ENCODE measurements at regions not wholly inside any gene's neighbourhood (a gene's known extent, or its start where the extent isn't known, plus 50 kb on each side); places are given as distances from the start of the nearest gene placed in this dataset.
A peak's percentile ranks its signal among the peaks of the same experiment; 100 is the strongest.

DNA sequence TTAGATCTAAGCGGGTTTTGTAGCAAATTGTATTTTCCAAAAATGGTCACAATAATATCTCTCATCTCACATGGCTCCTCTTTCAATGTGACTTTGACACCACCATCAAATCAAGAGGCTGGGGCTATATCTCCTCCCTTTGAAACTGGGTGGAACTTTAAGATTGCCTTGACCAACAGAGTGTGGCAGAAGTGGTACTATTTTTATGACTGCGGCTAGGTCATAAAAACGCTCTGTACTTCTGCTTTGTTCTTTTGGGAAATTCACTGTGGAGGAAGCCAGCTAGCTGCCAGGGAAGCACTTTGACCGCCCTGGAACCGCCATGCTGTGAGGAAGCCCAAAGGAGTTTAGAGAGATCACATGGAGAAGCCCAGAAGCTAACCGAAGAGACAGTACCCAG lies 50.7 kb upstream of the ACOT11 start:
- peaks cover 46% of the 10 kb centered on the region for H3K27me3 Mint-ChIP-seq
- peaks cover 10% of the 10 kb centered on the region for H3K4me1 Mint-ChIP-seq (ENCODE audit: low read depth)
- H3K4me3 Mint-ChIP-seq: no peak overlapping the region
- H3K27ac Mint-ChIP-seq: no peak overlapping the region
- H3K9me3 Mint-ChIP-seq: no peaks in the 10 kb centered on the region
- no peaks in the 10 kb centered on the region for H3K36me3 Mint-ChIP-seq (ENCODE audit: low read depth)
- no peak for DNase-seq

DNA sequence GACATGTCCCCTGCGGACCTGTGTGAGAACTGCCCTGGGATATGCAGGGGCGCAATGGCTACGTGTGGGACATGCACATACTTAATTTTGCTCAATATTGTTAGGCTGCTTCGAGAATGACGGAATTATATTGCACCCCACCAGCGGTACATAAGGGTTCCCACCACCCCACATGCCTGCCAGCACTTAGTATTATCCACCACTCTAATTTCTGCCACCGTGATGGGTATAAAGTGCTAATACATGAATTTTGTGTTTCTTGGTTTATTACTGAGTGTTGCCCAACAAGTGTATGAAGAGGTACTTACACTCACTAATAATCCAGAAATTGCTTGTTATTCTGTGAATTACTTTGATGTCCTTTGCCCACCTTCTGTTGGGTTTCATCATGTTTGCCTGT lies 52.1 kb upstream of the ACOT11 start:
- H3K4me3 Mint-ChIP-seq: no peak overlapping the region
- H3K36me3 Mint-ChIP-seq (ENCODE audit: low read depth): no peaks in the 10 kb centered on the region
- H3K27me3 Mint-ChIP-seq: peaks cover 36% of the 10 kb centered on the region
- H3K27ac Mint-ChIP-seq: no peak overlapping the region
- H3K9me3 Mint-ChIP-seq: no peaks in the 10 kb centered on the region
- H3K4me1 Mint-ChIP-seq (ENCODE audit: low read depth): peaks cover 10% of the 10 kb centered on the region
- no peak for DNase-seq

DNA sequence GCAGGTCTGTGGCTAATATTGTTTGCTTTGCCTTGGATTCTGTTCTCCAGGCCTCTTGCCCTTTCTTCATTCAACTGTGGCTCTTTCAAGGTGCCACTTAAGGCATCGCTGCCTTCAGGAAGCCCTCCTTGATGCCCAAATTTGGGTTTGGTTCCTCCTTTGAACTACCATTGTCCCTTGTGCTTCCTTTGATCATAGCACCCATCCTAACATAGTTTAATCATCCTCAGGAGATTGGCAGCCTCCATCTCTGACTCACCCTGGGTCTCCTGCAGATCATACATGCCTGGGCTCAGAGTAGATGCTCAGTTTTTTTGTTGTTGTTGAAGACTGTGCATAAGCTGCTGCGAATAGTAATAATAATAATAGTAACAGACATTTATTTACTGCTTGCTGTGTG lies 54.4 kb upstream of the ACOT11 start:
- Mint-ChIP-seq H3K9me3 (no peaks in the 10 kb centered on the region), H3K4me1 (ENCODE audit: low read depth) (peaks cover 14% of the 10 kb centered on the region), H3K36me3 (ENCODE audit: low read depth) (no peaks in the 10 kb centered on the region), H3K27me3 (peaks cover 29% of the 10 kb centered on the region), H3K4me3 (no peak overlapping the region), H3K27ac (no peak overlapping the region)
- DNase-seq: no peak

- no peaks in the 10 kb centered on the region for H3K36me3 Mint-ChIP-seq (ENCODE audit: low read depth)
- H3K4me3 Mint-ChIP-seq: no peak overlapping the region
- peaks cover 11% of the 10 kb centered on the region for H3K27me3 Mint-ChIP-seq
- peaks cover 36% of the 10 kb centered on the region for H3K4me1 Mint-ChIP-seq (ENCODE audit: low read depth)
- no peak for DNase-seq
- no peaks in the 10 kb centered on the region for H3K9me3 Mint-ChIP-seq
- no peak overlapping the region for H3K27ac Mint-ChIP-seq
These were observed 57.4 kb upstream of the ACOT11 start for GRCh38 chr1:54490361-54491248.

GRCh38 chr1:54489627-54490250 lies 58.3 kb upstream of the ACOT11 start:
- Mint-ChIP-seq H3K4me3 (peak overlapping the region; percentile 80), H3K9me3 (no peaks in the 10 kb centered on the region), H3K27me3 (peaks cover 11% of the 10 kb centered on the region), H3K4me1 (ENCODE audit: low read depth) (peaks cover 42% of the 10 kb centered on the region), H3K36me3 (ENCODE audit: low read depth) (no peaks in the 10 kb centered on the region), H3K27ac (peak overlapping the region; percentile 75)
- DNase-seq: no peak

- peaks cover 11% of the 10 kb centered on the region for H3K27me3 Mint-ChIP-seq
- H3K27ac Mint-ChIP-seq: peak overlapping the region; percentile 75
- no peaks in the 10 kb centered on the region for H3K9me3 Mint-ChIP-seq
- peak; percentile 86 for DNase-seq
- H3K36me3 Mint-ChIP-seq (ENCODE audit: low read depth): no peaks in the 10 kb centered on the region
- peak overlapping the region; percentile 80 for H3K4me3 Mint-ChIP-seq
- H3K4me1 Mint-ChIP-seq (ENCODE audit: low read depth): peaks cover 42% of the 10 kb centered on the region
These were observed 59.0 kb upstream of the ACOT11 start for GRCh38 chr1:54488779-54489626.

- peak; percentile 84 for DNase-seq
- peaks cover 8% of the 10 kb centered on the region for H3K27me3 Mint-ChIP-seq
- H3K9me3 Mint-ChIP-seq: no peaks in the 10 kb centered on the region
- H3K27ac Mint-ChIP-seq: peak overlapping the region; percentile 73
- H3K4me3 Mint-ChIP-seq: peak overlapping the region; percentile 80
- peaks cover 42% of the 10 kb centered on the region for H3K4me1 Mint-ChIP-seq (ENCODE audit: low read depth)
- no peaks in the 10 kb centered on the region for H3K36me3 Mint-ChIP-seq (ENCODE audit: low read depth)
These were observed 59.8 kb upstream of the ACOT11 start for GRCh38 chr1:54488065-54488750.

DNA sequence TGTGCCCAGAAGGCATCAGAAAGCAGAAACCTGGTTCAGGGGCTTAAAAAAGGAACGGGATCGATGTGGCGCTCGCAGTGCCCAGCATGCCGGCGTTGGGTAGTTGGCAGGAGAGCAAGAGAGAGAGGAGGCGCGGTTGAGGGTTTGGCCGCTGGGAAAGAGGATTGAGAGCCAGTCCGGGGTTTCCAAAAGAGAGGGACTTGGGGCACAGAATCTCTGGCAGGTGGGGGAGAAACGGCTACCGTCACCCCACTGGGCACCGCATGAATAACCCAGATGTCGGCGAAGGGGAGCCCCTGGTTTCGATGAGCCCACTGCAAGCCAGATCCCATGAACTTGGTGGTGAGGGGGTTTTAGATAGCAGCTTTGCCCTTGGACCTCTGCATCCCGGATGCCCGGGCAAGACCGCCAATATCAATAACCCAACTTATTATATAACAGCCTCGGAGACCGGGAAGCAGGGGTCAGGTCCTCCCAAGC lies 60.4 kb upstream of the ACOT11 start:
- Mint-ChIP-seq H3K4me3 (peak overlapping the region; percentile 44), H3K9me3 (no peaks in the 10 kb centered on the region), H3K36me3 (ENCODE audit: low read depth) (no peaks in the 10 kb centered on the region), H3K4me1 (ENCODE audit: low read depth) (peaks cover 42% of the 10 kb centered on the region), H3K27me3 (peaks cover 8% of the 10 kb centered on the region), H3K27ac (no peak overlapping the region)
- DNase-seq: no peak

DNA sequence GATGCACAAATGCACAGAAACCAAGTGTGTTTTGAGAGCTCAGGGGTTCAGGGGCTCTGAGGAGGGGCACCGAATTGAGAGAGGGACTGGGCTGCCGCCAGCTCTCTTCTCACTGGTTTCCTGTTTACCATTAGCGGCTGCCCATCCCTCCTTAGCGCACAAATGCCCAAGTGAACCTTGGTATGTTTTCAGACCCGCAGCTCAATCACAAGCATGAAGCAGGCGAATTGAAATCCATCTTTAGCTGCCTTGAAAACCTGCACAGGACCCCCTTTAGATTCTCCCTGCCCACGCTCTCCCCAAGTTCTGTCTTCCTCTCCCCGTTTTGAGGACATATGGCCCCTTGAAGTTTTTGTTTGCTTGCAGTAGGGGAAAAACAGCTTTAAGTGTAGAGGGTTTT lies 61.1 kb upstream of the ACOT11 start:
- H3K27ac Mint-ChIP-seq: no peak overlapping the region
- H3K9me3 Mint-ChIP-seq: no peaks in the 10 kb centered on the region
- H3K4me3 Mint-ChIP-seq: no peak overlapping the region
- no peaks in the 10 kb centered on the region for H3K36me3 Mint-ChIP-seq (ENCODE audit: low read depth)
- peaks cover 8% of the 10 kb centered on the region for H3K27me3 Mint-ChIP-seq
- DNase-seq: no peak
- H3K4me1 Mint-ChIP-seq (ENCODE audit: low read depth): peaks cover 43% of the 10 kb centered on the region

- Mint-ChIP-seq H3K27me3 (peaks cover 2% of the 10 kb centered on the region), H3K36me3 (ENCODE audit: low read depth) (no peaks in the 10 kb centered on the region), H3K4me3 (no peak overlapping the region), H3K9me3 (no peaks in the 10 kb centered on the region), H3K27ac (no peak overlapping the region), H3K4me1 (ENCODE audit: low read depth) (peaks cover 57% of the 10 kb centered on the region)
- DNase-seq: no peak
These were observed 62.6 kb upstream of the ACOT11 start for GRCh38 chr1:54485416-54485815.

- no peak overlapping the region for H3K27ac Mint-ChIP-seq
These were observed 64.1 kb upstream of the ACOT11 start for GRCh38 chr1:54483875-54484437.

GRCh38 chr1:54481201-54481884 lies 66.7 kb upstream of the ACOT11 start:
- Mint-ChIP-seq H3K4me3 (no peak overlapping the region), H3K9me3 (no peaks in the 10 kb centered on the region), H3K27ac (peak overlapping the region; percentile 1), H3K36me3 (ENCODE audit: low read depth) (no peaks in the 10 kb centered on the region), H3K27me3 (no peaks in the 10 kb centered on the region), H3K4me1 (ENCODE audit: low read depth) (peaks cover 55% of the 10 kb centered on the region)
- DNase-seq: no peak

More at GRCh38 chr1:54483875-54484437, 64.1 kb upstream of the ACOT11 start:
- H3K4me3 Mint-ChIP-seq: no peak overlapping the region
- H3K9me3 Mint-ChIP-seq: no peaks in the 10 kb centered on the region
- DNase-seq: no peak
- peaks cover 2% of the 10 kb centered on the region for H3K27me3 Mint-ChIP-seq
- no peaks in the 10 kb centered on the region for H3K36me3 Mint-ChIP-seq (ENCODE audit: low read depth)
- peaks cover 57% of the 10 kb centered on the region for H3K4me1 Mint-ChIP-seq (ENCODE audit: low read depth)

- Mint-ChIP-seq H3K27ac (peak overlapping the region; percentile 68), H3K27me3 (no peaks in the 10 kb centered on the region), H3K9me3 (no peaks in the 10 kb centered on the region), H3K4me1 (ENCODE audit: low read depth) (peaks cover 54% of the 10 kb centered on the region), H3K4me3 (no peak overlapping the region), H3K36me3 (ENCODE audit: low read depth) (no peaks in the 10 kb centered on the region)
- no peak for DNase-seq
These were observed 67.5 kb upstream of the ACOT11 start for GRCh38 chr1:54480525-54480848.

Data from activated T-cell treated with anti-CD3 and anti-CD28 coated beads, Interleukin-2, amount 50 U/mL, for 24 hours (primary cell).